H1 (cell line): ENCODE measurements at regions not wholly inside any gene's neighbourhood (a gene's known extent, or its start where the extent isn't known, plus 50 kb on each side); places are given as distances from the start of the nearest gene placed in this dataset.

Experiments
- CTCF ChIA-PET: fragments of 300-600 bp; sonication (Branson Sonifier 250); formaldehyde crosslinking; loops from one replicate; lab custom pipeline; 2021; ENCODE audit not compliant: partially characterized antibody; lab: Charles Lee
- POLR2A ChIA-PET: fragments of 300-600 bp; sonication (Branson Sonifier 250); formaldehyde crosslinking; loops from one replicate; lab custom pipeline; 2021; ENCODE audit warnings: inconsistent platforms; ENCODE audit not compliant: partially characterized antibody; lab: Charles Lee
- DNase-seq, 2 experiments: peaks; one replicate each; pipeline versions ENCODE4 v3.0.0 to v3.0.0-alpha.2; 2010 to 2022; ENCODE audit warnings: low spot score in 2 of 2, low read depth in 1 of 2, mixed read lengths in 1 of 2
- FAIRE-seq: peaks from 2 replicates; lab custom pipeline; 2011; peaks lifted over from hg19 to GRCh38; lab: Jason Lieb, UNC
- H2AFZ ChIP-seq: 2 replicates; pipeline ENCODE4 v1.8.1; 2012; ENCODE audit warnings: low read length, inconsistent platforms
- H2AK5ac ChIP-seq: 2 replicates; pipeline ENCODE4 v1.6.1; 2013; ENCODE audit warnings: low read depth, low read length
- H2BK120ac ChIP-seq: replicated peaks from 2 replicates; pipeline ENCODE3; 2013; ENCODE audit warnings: low read depth, low read length, inconsistent platforms
- H2BK12ac ChIP-seq: 2 replicates; pipeline ENCODE4 v1.6.1; 2013; ENCODE audit warnings: low read depth, low read length
- H2BK15ac ChIP-seq: 2 replicates; pipeline ENCODE4 v1.6.1; 2013; ENCODE audit warnings: low read length
- H2BK20ac ChIP-seq: 2 replicates; pipeline ENCODE4 v1.6.1; 2013; ENCODE audit warnings: low read length
- H2BK5ac ChIP-seq: 2 replicates; pipeline ENCODE4 v1.6.1; 2013; ENCODE audit warnings: low read depth, low read length
- H3K14ac ChIP-seq: 2 replicates; pipeline ENCODE4 v1.6.1; 2013; ENCODE audit warnings: inconsistent platforms; ENCODE audit not compliant: insufficient read length
- H3K18ac ChIP-seq: 2 replicates; pipeline ENCODE4 v1.6.1; 2013; ENCODE audit warnings: low read length; ENCODE audit errors: extremely low read depth
- H3K23ac ChIP-seq: 2 replicates; pipeline ENCODE4 v1.6.1; 2013; ENCODE audit warnings: inconsistent platforms; ENCODE audit not compliant: insufficient read length
- H3K23me2 ChIP-seq: 2 replicates; pipeline ENCODE4 v1.6.1; 2013; ENCODE audit warnings: low read depth, low read length
- H3K27ac ChIP-seq: 2 replicates; pipeline ENCODE4 v1.6.1; 2011; ENCODE audit warnings: low read depth, low read length, inconsistent platforms
- H3K27me3 ChIP-seq, 4 experiments: replicated peaks in 1 of 4; 1 replicate in 1 of 4; 2 replicates in 3 of 4; pipeline versions ENCODE4 v1.6.1 to v1.8.1; 2011 to 2013; ENCODE audit warnings: low read length in 3 of 4, mild to moderate bottlenecking in 3 of 4, inconsistent platforms in 2 of 4, mixed read lengths in 2 of 4, moderate library complexity in 1 of 4; ENCODE audit not compliant: control insufficient read depth in 3 of 4, insufficient read depth in 3 of 4; ENCODE audit errors: extremely low read depth in 1 of 4
- H3K36me3 ChIP-seq, 4 experiments: 2 replicates each; pipeline versions ENCODE4 v1.6.1 to v1.8.1; 2011 to 2013; ENCODE audit warnings: mild to moderate bottlenecking in 4 of 4, low read length in 3 of 4, moderate library complexity in 2 of 4, control low read depth in 1 of 4, inconsistent platforms in 1 of 4; ENCODE audit not compliant: insufficient read depth in 4 of 4, control insufficient read depth in 2 of 4
- H3K4ac ChIP-seq: replicated peaks from 2 replicates; pipeline ENCODE3; 2013; ENCODE audit warnings: low read length, low read depth, mixed read lengths, inconsistent platforms; ENCODE audit not compliant: insufficient read length
- H3K4me1 ChIP-seq, 4 experiments: replicated peaks in 1 of 4; 1 replicate in 1 of 4; 2 replicates in 3 of 4; pipeline versions ENCODE4 v1.6.1 to v1.8.1; 2011 to 2013; ENCODE audit warnings: low read length in 3 of 4, inconsistent platforms in 2 of 4, mixed read lengths in 1 of 4; ENCODE audit not compliant: insufficient read depth in 4 of 4, control insufficient read depth in 3 of 4
- H3K4me2 ChIP-seq, 2 experiments: 2 replicates each; pipeline versions ENCODE4 v1.6.1 to v1.8.1; 2011 to 2013; ENCODE audit warnings: low read depth in 2 of 2, low read length in 2 of 2, control low read depth in 1 of 2, inconsistent platforms in 1 of 2, mild to moderate bottlenecking in 1 of 2; ENCODE audit not compliant: insufficient read depth in 1 of 2
- H3K4me3 ChIP-seq, 4 experiments: fragments of 200-600, 300-600 bp in 1 of 4; sonication (generic), shearing (Covaris generic), sonication (Bioruptor Twin) in 1 of 4; 2 replicates each; pipeline versions ENCODE4 v1.5.1 to v1.8.1; 2011 to 2016; ENCODE audit warnings: low read length in 4 of 4, low read depth in 3 of 4, control low read depth in 2 of 4, inconsistent platforms in 2 of 4, mild to moderate bottlenecking in 2 of 4, mixed read lengths in 1 of 4, moderate library complexity in 1 of 4; ENCODE audit not compliant: insufficient read depth in 2 of 4; ENCODE audit errors: extremely low read depth in 1 of 4
- H3K56ac ChIP-seq: replicated peaks from 2 replicates; pipeline ENCODE3; 2013; ENCODE audit warnings: low read depth, mild to moderate bottlenecking, mixed read lengths, low read length, inconsistent platforms; ENCODE audit not compliant: insufficient read length
- H3K79me1 ChIP-seq: 2 replicates; pipeline ENCODE4 v1.6.1; 2013; ENCODE audit warnings: low read depth, low read length, control low read depth
- H3K79me2 ChIP-seq, 2 experiments: 2 replicates each; pipeline versions ENCODE4 v1.6.1 to v1.8.1; 2012 to 2013; ENCODE audit warnings: low read length in 2 of 2, mild to moderate bottlenecking in 2 of 2, inconsistent platforms in 1 of 2; ENCODE audit not compliant: insufficient read depth in 2 of 2, control insufficient read depth in 1 of 2
- H3K9ac ChIP-seq, 4 experiments: replicated peaks in 1 of 4; 1 replicate in 1 of 4; 2 replicates in 3 of 4; pipeline versions ENCODE4 v1.6.1 to v1.8.1; 2011 to 2013; ENCODE audit warnings: low read depth in 3 of 4, low read length in 3 of 4, control low read depth in 2 of 4, mild to moderate bottlenecking in 2 of 4, moderate library complexity in 2 of 4, inconsistent platforms in 1 of 4; ENCODE audit errors: extremely low read depth in 1 of 4
- H3K9me3 ChIP-seq, 2 experiments: 2 replicates each; pipeline versions ENCODE4 v1.6.1 to v1.8.1; 2012 to 2013; ENCODE audit warnings: mild to moderate bottlenecking in 2 of 2, moderate library complexity in 2 of 2, control low read depth in 1 of 2, inconsistent platforms in 1 of 2, low read depth in 1 of 2, low read length in 1 of 2, mixed read lengths in 1 of 2; ENCODE audit not compliant: insufficient read depth in 2 of 2
- H4K20me1 ChIP-seq, 2 experiments: replicated peaks in 1 of 2; 2 replicates each; pipeline versions ENCODE3 to v1.8.1; 2011 to 2013; ENCODE audit warnings: inconsistent platforms in 2 of 2, low read length in 2 of 2, mild to moderate bottlenecking in 1 of 2; ENCODE audit not compliant: insufficient read depth in 2 of 2, control insufficient read depth in 1 of 2
- H4K5ac ChIP-seq: 2 replicates; pipeline ENCODE4 v1.6.1; 2013; ENCODE audit warnings: low read length, low read depth, mixed read lengths, inconsistent platforms; ENCODE audit not compliant: insufficient read length
- H4K8ac ChIP-seq: 2 replicates; pipeline ENCODE4 v1.8.0; 2013; ENCODE audit warnings: mild to moderate bottlenecking, moderate library complexity, low read length, inconsistent platforms; ENCODE audit not compliant: insufficient read depth; ENCODE audit errors: extremely low read depth
- H4K91ac ChIP-seq: replicated peaks from 2 replicates; pipeline ENCODE3; 2013; ENCODE audit warnings: low read length, mixed read lengths, inconsistent platforms; ENCODE audit not compliant: insufficient read length
- EZH2 ChIP-seq: fragments of 200-600 bp; sonication (generic); IDR thresholded peaks from 2 replicates; pipeline ENCODE4 v1.7.1; 2012; ENCODE audit warnings: low read depth, mild to moderate bottlenecking, moderate library complexity, low read length, inconsistent platforms; ENCODE audit not compliant: severe bottlenecking
- KDM4A ChIP-seq: IDR thresholded peaks from one replicate; pipeline ENCODE4 v1.7.1; 2012; ENCODE audit warnings: low read depth, mild to moderate bottlenecking, moderate library complexity, low read length, inconsistent platforms; ENCODE audit not compliant: severe bottlenecking
- SIRT6 ChIP-seq: IDR thresholded peaks from one replicate; pipeline ENCODE4 v1.7.1; 2012; ENCODE audit warnings: low read length, inconsistent platforms
- SP2 ChIP-seq: IDR thresholded peaks from 2 replicates; pipeline ENCODE4 v1.6.1; 2012; ENCODE audit warnings: mild to moderate bottlenecking, low read length, inconsistent platforms
- SRF ChIP-seq: IDR thresholded peaks from 2 replicates; pipeline ENCODE4 v1.6.1; 2011; ENCODE audit warnings: mild to moderate bottlenecking, low read depth, low read length, moderate library complexity
- YY1 ChIP-seq: IDR thresholded peaks from 2 replicates; pipeline ENCODE4 v1.6.1; 2011; ENCODE audit warnings: low read depth, mild to moderate bottlenecking, low read length
- WGBS, 2 experiments: shearing (Covaris generic) in 1 of 2; methylation state at CpG; one replicate each; pipeline versions ENCODE4 v1.1.6 to v1.1.7; 2013 to 2015; ENCODE audit warnings: low lambda C conversion rate in 2 of 2, mixed read lengths in 2 of 2, inconsistent platforms in 1 of 2, low coverage in 1 of 2, missing lambda C conversion rate in 1 of 2; ENCODE audit not compliant: insufficient replicate concordance in 2 of 2, insufficient coverage in 1 of 2, insufficient read length in 1 of 2; ENCODE audit errors: extremely low coverage in 1 of 2, missing lambda C conversion rate in 1 of 2; 5-methylcytosine and 5-hydroxymethylcytosine counted together

DNA sequence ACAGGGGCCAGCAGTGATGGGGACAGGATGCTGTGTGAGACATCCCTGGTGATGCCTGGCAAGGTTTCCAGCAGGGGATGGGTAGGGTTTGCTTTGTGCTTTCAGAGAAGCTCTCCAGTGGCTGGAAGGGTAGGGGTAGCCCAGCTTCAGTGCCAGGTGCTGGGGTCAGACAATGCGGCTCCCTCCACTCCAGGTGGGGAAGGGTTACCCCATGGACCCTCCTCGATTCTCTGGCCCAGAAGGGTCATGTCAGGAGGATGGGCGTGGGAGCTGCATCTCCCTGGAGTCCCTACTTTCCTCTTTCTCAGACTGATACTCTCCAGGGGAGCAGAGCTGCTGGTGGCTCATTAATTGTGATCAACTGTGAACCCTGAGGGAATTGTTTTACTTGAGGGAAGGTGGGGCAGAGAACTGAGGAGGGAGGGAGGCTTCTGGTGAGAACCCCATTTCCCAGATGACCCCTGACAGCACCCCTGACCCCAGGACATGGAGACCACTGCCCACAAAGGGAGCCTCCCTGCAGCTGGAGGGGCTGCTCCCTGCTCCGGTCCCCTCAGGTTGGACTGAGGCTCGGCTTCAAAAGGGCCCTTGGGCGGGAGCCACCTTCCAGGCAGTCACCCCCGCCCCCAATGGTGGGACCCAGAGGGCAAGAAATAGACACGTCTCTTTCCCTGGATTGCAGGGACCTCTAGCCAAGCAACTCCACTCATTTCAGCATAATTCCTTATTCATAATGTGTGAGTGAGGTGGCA lies 100.9 kb upstream of the BHLHE23 start:
- H3K79me1 ChIP-seq: no peaks in the 10 kb centered on the region
- no peak overlapping the region for H2BK12ac ChIP-seq
- H3K9me3 ChIP-seq: peaks cover 0 to 10% of the 10 kb centered on the region in 2 experiments; a peak in 2 of 4 replicates
- no peak overlapping the region for H3K4me3 ChIP-seq
- H4K8ac ChIP-seq: no peak overlapping the region
- H2AFZ ChIP-seq: no peak overlapping the region
- CTCF ChIA-PET: interaction anchor here (0.6 to 0.9 kb wide), 2 partner anchors 48 to 68 kb away, joined by 3 to 5 read pairs; no protein-coding TSS in a partner anchor
- FAIRE-seq: no peak
- H3K4me1 ChIP-seq: no peaks in the 10 kb centered on the region; a peak in 1 of 7 replicates
- H3K4me2 ChIP-seq: no peak overlapping the region
- peaks cover 6 to 11% (median 9%) of the 10 kb centered on the region in 4 experiments; a peak in 6 of 7 replicates for H3K27me3 ChIP-seq
- H2BK15ac ChIP-seq: no peak overlapping the region
- no peak overlapping the region for H3K27ac ChIP-seq
- H2BK20ac ChIP-seq: no peak overlapping the region
- no peak overlapping the region for H3K9ac ChIP-seq
- H3K23ac ChIP-seq: no peak overlapping the region
- H4K91ac ChIP-seq: no peak overlapping the region
- TF ChIP-seq YY1 (no peak), SRF (no peak), EZH2 (no peak), KDM4A (no peak), SIRT6 (no peak), SP2 (no peak)
- TF ChIP-seq, all 59 proteins: peak for 0
- no peak overlapping the region for H3K56ac ChIP-seq
- no peak overlapping the region for H2BK120ac ChIP-seq
- POLR2A ChIA-PET: no interaction called here
- WGBS, 2 experiments: 88% methylated on average over 8 of the region's 8 CpGs; no CpG with 5 or more reads in 1 of the 2 experiments
- no peak overlapping the region for H3K4ac ChIP-seq
- H3K36me3 ChIP-seq: no peaks in the 10 kb centered on the region; a peak in 1 of 8 replicates
- H2AK5ac ChIP-seq: no peak overlapping the region
- no peak overlapping the region for H3K14ac ChIP-seq
- H4K20me1 ChIP-seq: no peaks in the 10 kb centered on the region
- H3K79me2 ChIP-seq: no peaks in the 10 kb centered on the region
- peaks cover 3% of the 10 kb centered on the region; the same call in 1 of the 2 replicates for H3K23me2 ChIP-seq
- no peak overlapping the region for H3K18ac ChIP-seq
- no peak overlapping the region for H4K5ac ChIP-seq
- no peak for DNase-seq
- no peak overlapping the region for H2BK5ac ChIP-seq
